ACC112 (cell line): ENCODE measurements at regions not wholly inside any gene's neighbourhood (a gene's known extent, or its start where the extent isn't known, plus 50 kb on each side); places are given as distances from the start of the nearest gene placed in this dataset.
"Not testable (repeated sequence)": the region's sequence is repeated elsewhere in the genome, so short reads cannot be mapped to it uniquely, and the experiment has no call there.

Experiments
- H2AFZ ChIP-seq: fragments of 200-600 bp; sonication (generic); one replicate; pipeline ENCODE4 v1.6.0; 2017; ENCODE audit warnings: antibody characterized with exemption, low read length; ENCODE audit not compliant: unreplicated experiment
- H3K27ac ChIP-seq: fragments of 200-600 bp; sonication (generic); 2 replicates; pipeline ENCODE4 v1.5.1; 2014; ENCODE audit warnings: low read depth, mild to moderate bottlenecking, antibody characterized with exemption, low read length, moderate library complexity
- H3K27me3 ChIP-seq: fragments of 200-600 bp; sonication (generic); 2 replicates; pipeline ENCODE4 v1.6.1; 2014; ENCODE audit warnings: mild to moderate bottlenecking, antibody characterized with exemption, low read length, moderate library complexity, mixed read lengths; ENCODE audit not compliant: insufficient read depth
- H3K36me3 ChIP-seq: fragments of 200-600 bp; sonication (generic); 2 replicates; pipeline ENCODE4 v1.6.1; 2016; ENCODE audit warnings: mild to moderate bottlenecking, antibody characterized with exemption, low read length, moderate library complexity, mixed read lengths; ENCODE audit not compliant: insufficient read depth
- H3K4me1 ChIP-seq: fragments of 200-600 bp; sonication (generic); one replicate; pipeline ENCODE4 v1.6.1; 2016; ENCODE audit warnings: low read length, mixed read lengths; ENCODE audit not compliant: insufficient read depth, unreplicated experiment, control insufficient read depth
- H3K4me3 ChIP-seq: fragments of 200-600 bp; sonication (generic); 2 replicates; pipeline ENCODE4 v1.5.1; 2014; ENCODE audit warnings: mild to moderate bottlenecking, low read depth, low read length
- H3K79me2 ChIP-seq: fragments of 200-600 bp; sonication (generic); one replicate; pipeline ENCODE4 v1.6.0; 2016; ENCODE audit warnings: low read length; ENCODE audit not compliant: control insufficient read depth, unreplicated experiment, insufficient read depth

DNA sequence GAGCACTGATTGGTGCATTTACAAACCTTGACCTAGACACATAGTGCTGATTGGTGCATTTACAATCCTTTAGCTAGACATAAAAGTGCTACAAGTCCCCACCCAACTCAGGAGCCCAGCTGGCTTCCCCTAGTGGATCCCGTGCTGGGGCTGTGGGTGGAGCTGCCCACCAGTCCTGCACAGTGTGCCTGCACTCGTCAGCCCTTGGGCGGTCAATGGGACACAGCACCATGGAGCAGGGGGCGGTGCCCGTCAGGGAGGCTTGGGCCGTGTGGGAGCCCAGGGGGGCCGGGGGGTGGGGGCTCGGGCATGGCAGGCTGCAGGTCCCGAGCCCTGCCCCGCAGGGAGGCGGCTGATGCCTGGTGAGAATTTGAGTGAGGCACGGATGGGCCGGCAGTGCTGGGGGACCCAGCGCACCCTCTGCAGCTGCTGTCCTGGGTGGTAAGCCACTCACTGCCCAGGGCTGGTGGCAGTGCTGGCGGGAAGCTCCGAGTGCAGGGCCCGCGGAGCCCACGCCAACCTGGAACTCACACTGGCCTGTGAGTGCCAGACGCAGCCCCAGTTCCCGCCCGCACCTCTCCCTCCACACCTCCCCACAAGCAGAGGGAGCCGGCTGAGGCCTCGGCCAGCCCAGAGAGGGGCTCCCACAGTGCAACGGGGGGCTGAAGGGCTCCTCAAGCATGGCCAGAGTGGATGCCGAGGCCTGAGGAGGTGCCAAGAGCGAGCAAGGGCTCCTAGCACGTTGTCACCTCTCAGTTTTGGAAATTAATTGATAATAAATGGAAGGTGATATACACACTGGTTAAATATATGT is 207.7 kb downstream of the RAP2B start:
- Histone ChIP-seq H2AFZ (no peak overlapping the region), H3K4me1 (peaks cover 19% of the 10 kb centered on the region), H3K27me3 (no peaks in the 10 kb centered on the region), H3K79me2 (no peaks in the 10 kb centered on the region), H3K4me3 (no peak overlapping the region), H3K27ac (no peak overlapping the region), H3K36me3 (no peaks in the 10 kb centered on the region)

GRCh38 chr3:153370680-153371079 is 208.7 kb downstream of the RAP2B start:
- H3K27me3 ChIP-seq: no peaks in the 10 kb centered on the region
- no peak overlapping the region for H3K4me3 ChIP-seq
- peaks cover 19% of the 10 kb centered on the region for H3K4me1 ChIP-seq
- no peak overlapping the region for H3K27ac ChIP-seq
- H3K36me3 ChIP-seq: no peaks in the 10 kb centered on the region
- no peaks in the 10 kb centered on the region for H3K79me2 ChIP-seq
- no peak overlapping the region for H2AFZ ChIP-seq

DNA sequence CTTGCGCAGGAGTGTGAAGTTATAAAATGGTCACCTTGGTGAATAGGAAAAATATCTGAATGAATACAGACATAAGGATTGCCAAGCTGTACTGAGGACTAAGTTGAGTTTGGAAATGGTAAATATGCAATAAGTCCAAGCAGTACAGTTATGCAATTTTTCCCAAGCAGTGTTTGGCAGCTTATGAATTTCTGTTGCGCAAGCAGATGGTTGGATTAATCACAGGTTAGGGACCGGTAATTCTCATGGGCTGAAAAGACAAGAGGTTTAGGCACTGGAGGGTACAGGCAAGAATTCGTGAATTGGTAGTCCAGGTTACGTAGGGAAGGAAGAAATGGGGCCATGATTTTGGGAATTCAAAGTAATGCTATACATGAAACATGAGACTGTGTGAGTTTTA is 210.3 kb downstream of the RAP2B start:
- Histone ChIP-seq H3K79me2 (no peaks in the 10 kb centered on the region), H3K27me3 (no peaks in the 10 kb centered on the region), H3K36me3 (no peaks in the 10 kb centered on the region), H3K4me3 (no peak overlapping the region), H2AFZ (no peak overlapping the region), H3K4me1 (peaks cover 19% of the 10 kb centered on the region), H3K27ac (no peak overlapping the region)

GRCh38 chr3:153373606-153374005 is 211.6 kb downstream of the RAP2B start:
- H3K27ac ChIP-seq: peak overlapping the region; percentile 12; the same call in 1 of the 2 replicates
- H3K79me2 ChIP-seq: no peaks in the 10 kb centered on the region
- peak overlapping the region; percentile 21 for H2AFZ ChIP-seq
- peaks cover 19% of the 10 kb centered on the region for H3K4me1 ChIP-seq
- no peak overlapping the region for H3K4me3 ChIP-seq
- H3K27me3 ChIP-seq: no peaks in the 10 kb centered on the region
- H3K36me3 ChIP-seq: no peaks in the 10 kb centered on the region

DNA sequence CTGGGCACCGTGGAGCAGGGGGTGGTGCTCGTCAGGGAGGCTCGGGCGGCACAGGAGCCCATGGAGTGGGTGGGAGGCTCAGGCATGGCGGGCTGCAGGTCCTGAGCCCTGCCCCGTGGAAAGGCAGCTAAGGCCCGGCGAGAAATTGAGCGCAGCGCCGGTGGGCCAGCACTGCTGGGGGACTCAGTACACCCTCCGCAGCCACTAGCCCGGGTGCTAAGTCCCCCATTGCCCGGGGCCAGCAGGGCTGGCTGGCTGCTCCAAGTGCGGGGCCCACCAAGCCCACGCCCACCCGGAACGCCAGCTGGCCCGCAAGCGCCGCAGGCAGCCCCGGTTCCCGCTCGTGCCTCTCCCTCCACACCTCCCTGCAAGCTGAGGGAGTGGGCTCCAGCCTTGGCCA is 216.3 kb downstream of the RAP2B start:
- H3K27me3 ChIP-seq, H3K79me2 ChIP-seq, H2AFZ ChIP-seq, H3K36me3 ChIP-seq, H3K4me1 ChIP-seq, H3K27ac ChIP-seq, H3K4me3 ChIP-seq: not testable (repeated sequence)

- no peak overlapping the region for H3K27ac ChIP-seq
- no peaks in the 10 kb centered on the region for H3K36me3 ChIP-seq
- H3K4me1 ChIP-seq: no peaks in the 10 kb centered on the region
- H2AFZ ChIP-seq: no peak overlapping the region
- no peak overlapping the region for H3K4me3 ChIP-seq
- no peaks in the 10 kb centered on the region for H3K79me2 ChIP-seq
- H3K27me3 ChIP-seq: no peaks in the 10 kb centered on the region
Measured at GRCh38 chr3:153379516-153379915, 217.5 kb downstream of the RAP2B start.

- H2AFZ ChIP-seq: no peak overlapping the region
- no peak overlapping the region for H3K27ac ChIP-seq
- no peaks in the 10 kb centered on the region for H3K36me3 ChIP-seq
- no peaks in the 10 kb centered on the region for H3K4me1 ChIP-seq
- H3K27me3 ChIP-seq: no peaks in the 10 kb centered on the region
- H3K79me2 ChIP-seq: no peaks in the 10 kb centered on the region
- no peak overlapping the region for H3K4me3 ChIP-seq
Measured at GRCh38 chr3:153385343-153385742, 223.3 kb downstream of the RAP2B start.

- Histone ChIP-seq H3K4me3 (no peak overlapping the region), H3K27ac (no peak overlapping the region), H3K36me3 (no peaks in the 10 kb centered on the region), H3K27me3 (no peaks in the 10 kb centered on the region), H3K4me1 (no peaks in the 10 kb centered on the region), H2AFZ (no peak overlapping the region), H3K79me2 (no peaks in the 10 kb centered on the region)
Measured at GRCh38 chr3:153392363-153392762, 230.3 kb downstream of the RAP2B start.

DNA sequence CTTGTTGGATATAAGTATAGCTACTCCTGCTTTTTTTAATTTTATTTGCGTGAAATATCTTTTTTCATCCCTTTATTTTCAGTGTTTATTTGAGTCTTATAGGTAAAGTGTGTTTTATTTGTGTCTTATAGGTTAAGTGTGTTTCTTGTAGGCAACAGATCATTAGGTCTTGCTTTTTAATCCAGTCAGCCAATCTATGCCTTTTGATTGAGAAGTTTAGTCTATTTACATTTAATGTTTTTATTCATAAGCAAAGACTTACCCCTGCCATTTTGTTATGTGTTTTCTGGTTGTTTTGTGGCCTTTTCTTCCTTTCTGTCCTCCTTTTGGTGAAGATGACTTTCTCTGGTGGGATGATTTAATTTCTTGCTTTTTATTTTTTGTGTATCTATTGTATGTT is 232.0 kb downstream of the RAP2B start:
- Histone ChIP-seq H3K27me3 (no peaks in the 10 kb centered on the region), H3K36me3 (no peaks in the 10 kb centered on the region), H3K79me2 (no peaks in the 10 kb centered on the region), H2AFZ (no peak overlapping the region), H3K4me3 (no peak overlapping the region), H3K4me1 (peaks cover 3% of the 10 kb centered on the region), H3K27ac (no peak overlapping the region)

DNA sequence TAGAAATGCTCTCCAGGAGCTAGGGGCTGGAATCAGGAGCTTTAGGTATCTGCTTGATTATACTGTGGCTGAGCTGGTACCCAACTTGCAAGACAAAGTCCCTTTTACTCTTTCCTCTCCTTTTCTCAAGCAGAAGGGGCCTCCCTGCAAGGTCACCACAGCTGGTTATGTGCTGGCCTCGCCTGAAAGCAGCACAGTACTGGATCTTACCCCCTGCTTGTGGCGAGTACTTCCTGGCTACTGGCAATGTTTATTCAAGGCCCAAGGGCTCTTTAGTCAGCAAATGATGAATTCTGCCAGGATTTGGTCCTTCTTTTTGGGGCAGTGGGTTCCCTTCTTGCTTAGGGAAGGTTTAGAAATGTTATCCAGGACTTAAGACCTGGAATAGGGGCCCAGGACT is 234.6 kb downstream of the RAP2B start:
- Histone ChIP-seq H3K27ac (no peak overlapping the region), H3K4me3 (no peak overlapping the region), H3K36me3 (no peaks in the 10 kb centered on the region), H3K27me3 (no peaks in the 10 kb centered on the region), H3K79me2 (no peaks in the 10 kb centered on the region), H2AFZ (no peak overlapping the region), H3K4me1 (peaks cover 19% of the 10 kb centered on the region)

- no peaks in the 10 kb centered on the region for H3K36me3 ChIP-seq
- no peak overlapping the region for H2AFZ ChIP-seq
- H3K4me3 ChIP-seq: no peak overlapping the region
- H3K27me3 ChIP-seq: no peaks in the 10 kb centered on the region
- H3K27ac ChIP-seq: no peak overlapping the region
- H3K4me1 ChIP-seq: peaks cover 22% of the 10 kb centered on the region
- no peaks in the 10 kb centered on the region for H3K79me2 ChIP-seq
Measured at GRCh38 chr3:153397794-153398193, 235.8 kb downstream of the RAP2B start.
